ENCODE measurements at regions not wholly inside any gene's neighbourhood (a gene's known extent, or its start where the extent isn't known, plus 50 kb on each side); places are given as distances from the start of the nearest gene placed in this dataset.
A peak's percentile ranks its signal among the peaks of the same experiment; 100 is the strongest.

DNA sequence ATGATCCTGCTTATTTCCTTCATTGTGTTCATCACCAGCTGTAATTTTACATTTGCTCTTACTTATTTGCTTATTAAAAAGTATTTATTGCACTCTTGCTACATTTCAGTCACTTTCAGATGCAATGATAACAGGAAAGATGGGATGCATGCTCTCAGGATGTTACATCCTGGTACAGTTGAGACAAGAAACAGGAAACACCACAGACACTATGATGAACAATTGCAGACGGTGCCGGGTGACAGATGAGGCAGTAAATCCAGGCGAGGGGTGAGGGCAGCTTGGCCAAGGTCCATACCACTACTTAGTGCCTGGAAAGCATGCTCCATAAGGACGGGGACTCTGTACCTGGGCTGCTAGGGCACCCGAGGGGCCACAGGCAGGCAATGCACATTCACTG is 156.6 kb upstream of the RAB4A start:
- no peak for DNase-seq (ENCODE audit: low read depth)

DNA sequence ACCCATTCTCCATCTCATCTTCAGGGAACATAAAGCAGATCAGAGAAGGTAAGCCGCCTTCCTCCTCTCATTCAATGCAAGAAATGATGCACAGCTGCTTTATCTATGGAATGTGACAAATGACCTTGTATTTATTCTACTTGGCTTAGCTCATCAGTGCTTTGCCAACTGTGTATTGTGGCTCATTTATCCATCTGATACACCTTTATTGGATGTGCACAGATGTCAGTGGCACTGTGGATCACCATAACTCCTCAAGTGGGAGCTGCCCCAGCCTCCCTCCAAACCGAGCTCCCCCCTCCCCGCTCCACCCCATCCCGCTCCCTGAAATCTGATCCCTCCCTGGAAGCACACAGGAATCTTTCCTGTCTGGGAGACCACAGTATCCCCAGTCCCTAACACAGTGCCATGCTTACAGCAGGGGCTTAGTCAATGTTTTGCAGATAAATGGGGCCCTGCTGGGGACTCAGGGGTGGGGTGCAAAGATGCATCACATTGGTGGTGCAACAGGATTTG is 156.0 kb upstream of the RAB4A start:
- DNase-seq (ENCODE audit: low read depth): no peak

DNA sequence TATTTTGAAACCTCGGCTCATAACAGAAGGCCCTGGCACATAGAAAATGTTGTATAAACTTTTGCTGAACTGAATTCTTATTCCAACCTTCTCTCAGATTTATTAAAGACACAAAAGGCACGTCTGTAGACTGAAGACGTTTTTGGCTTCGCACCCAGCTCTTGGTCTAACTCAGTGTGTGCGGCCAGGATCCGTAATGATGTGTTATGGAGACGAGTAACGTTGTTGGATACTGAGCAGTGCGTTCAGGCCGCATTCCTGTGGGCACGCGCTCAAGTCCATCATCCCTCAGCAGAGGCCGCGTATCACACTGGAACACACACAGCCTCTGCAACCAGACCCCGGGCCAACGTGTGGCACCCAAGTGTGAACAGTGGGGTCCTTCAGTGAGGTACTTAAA is 154.8 kb upstream of the RAB4A start:
- DNase-seq (ENCODE audit: low read depth): no peak

DNA sequence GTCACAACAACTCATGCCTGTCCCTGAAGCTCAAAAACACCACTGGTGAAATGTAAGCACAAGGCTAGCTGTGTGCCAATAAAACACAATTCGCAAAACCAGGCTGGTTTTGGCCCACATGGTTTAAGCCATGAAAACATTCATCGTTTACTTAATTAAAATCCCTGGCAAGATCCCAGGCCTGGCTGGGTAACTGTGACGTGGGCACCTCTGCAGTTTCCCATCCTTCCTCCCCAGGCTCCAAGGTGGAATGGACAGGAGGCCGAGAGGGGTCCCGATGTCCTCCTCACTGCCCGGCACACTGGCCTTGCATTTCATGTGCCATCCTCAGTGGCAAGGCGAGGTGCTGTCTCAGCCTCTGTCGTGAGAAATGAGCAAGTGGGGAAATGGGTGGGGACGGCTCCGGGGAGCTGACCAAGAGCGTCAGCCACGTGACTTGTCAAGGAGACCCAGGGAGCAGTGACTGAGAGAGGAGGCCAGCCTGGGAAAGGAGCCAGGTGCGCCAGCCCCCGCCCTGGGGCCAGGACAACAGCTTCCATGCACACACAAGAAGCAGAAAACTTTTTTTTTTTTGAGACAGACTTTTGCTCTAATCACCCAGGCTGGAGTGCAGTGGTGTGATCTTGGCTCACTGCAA is 153.1 kb upstream of the RAB4A start:
- no peak for DNase-seq (ENCODE audit: low read depth)

DNA sequence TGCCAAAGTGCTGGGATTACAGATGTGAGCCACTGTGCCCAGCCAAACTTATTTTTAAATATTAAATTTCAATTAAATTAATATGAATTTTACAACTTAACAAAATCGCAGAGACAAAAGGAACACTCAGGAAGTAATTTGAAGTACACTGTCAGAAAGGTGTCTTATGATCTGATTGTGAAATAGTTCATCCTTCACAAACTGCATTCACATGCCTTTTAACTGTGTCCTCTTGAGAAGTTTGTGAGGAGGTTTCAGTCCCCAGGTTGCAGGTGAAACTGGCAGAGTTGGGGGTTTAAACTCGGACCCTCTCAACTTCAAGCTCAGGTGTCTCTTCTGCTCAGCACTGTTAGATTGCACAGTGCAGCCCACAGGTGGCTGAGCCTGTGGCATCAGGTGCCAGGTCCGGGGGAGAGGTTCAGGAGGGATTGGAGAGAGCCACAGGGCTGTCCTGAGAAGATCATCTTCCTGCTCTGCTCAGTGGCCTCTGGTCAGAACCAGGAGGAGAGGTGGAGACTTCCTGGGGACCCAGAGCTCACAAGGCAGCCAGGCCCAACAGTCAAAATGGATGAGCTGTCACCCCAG is 152.3 kb upstream of the RAB4A start:
- no peak for DNase-seq (ENCODE audit: low read depth)

DNA sequence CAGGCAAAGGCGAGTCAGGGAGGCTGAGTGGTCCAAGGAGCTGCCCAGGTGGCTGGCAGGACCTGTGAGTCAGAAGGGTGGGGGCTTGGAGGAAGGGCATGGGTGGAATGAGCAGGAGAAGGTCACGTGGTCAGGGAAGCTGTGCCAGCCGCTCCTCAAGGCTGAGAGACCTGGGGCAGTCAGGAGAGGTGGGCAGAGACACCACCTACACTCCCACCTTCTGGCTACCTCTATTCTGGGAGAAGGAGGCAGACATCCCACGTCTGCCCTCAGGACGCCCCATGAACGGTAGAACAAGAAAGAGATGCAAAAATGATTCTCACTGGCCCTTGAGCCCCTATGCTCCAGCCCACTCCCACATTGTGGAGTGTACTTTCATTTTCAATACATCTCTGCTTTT is 151.8 kb upstream of the RAB4A start:
- no peak for DNase-seq (ENCODE audit: low read depth)

DNA sequence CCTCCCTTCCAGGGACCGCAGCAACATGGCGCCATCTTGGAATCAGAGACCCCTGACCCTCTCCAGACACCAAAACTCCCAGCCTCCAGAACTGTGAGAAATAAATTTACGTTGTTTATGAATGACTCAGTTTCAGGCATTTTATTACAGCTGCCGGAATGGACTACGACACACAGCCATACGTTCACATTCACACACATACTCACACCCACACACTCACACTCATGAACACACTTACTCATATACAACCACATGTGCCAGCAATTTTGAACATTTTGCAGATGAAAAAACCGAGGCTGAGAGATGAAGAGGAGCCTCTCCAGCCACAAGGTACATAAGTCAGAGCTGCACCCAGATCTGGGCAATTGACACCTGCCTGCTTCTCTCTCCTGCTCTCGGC is 151.0 kb upstream of the RAB4A start:
- DNase-seq (ENCODE audit: low read depth): no peak

DNA sequence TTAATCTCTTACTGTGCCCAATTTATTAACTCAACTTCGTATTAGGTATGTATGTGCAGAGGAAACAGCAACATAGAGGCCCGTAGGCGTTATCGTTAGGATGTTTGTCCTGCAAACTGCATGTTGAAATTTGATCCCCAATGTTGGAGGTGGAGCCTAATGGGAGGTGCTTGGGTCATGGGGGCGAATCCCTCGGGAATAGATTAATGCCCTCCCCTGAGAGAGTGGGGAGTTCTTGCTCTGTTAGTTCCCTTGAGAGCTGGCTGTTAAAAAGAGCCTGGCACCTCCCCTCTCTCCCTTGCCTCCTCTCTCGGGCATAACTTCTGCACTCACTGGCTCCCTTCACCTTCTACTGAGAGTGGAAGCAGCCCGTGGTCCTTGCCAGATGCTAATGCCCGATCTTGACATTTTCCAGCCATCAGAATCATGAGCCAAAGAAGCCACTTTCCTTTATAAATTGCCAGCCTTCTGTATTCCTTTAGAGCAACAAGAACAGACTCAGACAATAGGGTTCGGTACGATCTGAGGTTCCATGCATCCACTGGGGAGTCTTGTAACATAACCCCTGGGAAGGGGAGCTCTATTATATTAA is 149.0 kb upstream of the RAB4A start:
- DNase-seq (ENCODE audit: low read depth): no peak

DNA sequence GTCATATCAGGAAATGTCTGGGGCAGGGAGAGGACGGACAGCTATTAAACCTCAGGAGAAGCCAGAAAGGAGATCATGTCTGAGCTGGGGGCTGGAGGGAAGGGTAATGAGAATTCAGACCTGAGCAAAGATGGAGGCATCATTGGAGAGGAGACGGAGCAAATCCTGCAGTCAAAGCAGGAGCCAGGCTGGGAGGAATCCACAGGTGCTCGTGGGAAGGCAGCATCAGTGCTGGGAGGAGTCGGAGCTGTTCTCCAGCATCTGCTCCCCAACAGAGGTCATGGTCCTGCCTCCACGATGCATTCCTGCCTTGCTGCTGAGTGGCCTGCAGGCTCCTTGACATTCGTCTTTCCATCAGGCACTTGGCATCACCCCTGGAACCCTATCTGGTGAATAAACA is 148.3 kb upstream of the RAB4A start:
- DNase-seq (ENCODE audit: low read depth): no peak

DNA sequence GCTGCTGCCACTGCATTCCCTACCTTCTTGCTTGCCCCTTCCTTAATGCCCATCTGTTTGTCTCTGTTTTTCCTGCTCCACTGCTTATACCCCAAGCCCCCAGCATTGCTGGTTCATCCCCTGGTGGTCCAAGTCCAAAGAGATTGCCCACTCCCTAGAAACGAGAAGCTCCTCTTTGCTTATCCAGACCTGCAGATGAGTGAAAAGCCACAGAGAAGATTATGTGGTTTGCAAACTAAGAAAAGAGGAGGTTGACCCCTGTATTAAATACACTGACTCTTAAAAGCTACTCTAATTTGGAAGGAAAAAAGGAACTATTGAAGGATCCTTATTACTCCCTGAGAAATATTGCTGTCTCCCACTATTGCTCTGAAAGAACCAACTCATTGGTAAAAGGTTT is 146.8 kb upstream of the RAB4A start:
- DNase-seq (ENCODE audit: low read depth): no peak

DNA sequence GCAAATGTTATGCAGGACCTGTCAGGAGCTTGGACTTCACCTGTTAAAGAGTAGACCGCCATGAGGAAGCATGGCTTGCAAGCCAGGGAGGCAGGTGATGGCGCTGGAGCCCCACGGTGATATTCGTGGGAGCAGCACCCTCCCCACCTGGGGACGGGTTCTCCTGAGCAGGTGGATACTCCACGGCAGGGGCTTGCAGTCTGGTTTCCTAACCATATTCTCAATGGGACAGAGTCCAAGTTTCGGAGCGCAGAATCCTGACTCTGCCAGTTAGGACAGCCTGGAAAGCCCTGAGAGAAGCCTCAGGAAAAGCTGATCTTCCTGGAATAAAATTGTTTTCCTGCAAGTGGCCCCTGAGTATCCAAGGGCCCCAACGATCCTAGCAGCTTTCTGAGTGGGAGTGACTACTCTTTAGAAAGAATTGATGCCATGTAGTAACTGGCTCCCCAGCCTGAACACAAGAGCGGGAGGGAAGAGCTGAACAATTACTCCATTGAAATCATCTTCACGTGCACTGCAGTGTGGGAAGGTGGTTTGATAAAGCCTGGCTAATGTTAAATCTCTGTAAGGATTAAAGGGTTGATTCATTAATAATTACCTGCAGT is 146.3 kb upstream of the RAB4A start:
- DNase-seq (ENCODE audit: low read depth): no peak

DNA sequence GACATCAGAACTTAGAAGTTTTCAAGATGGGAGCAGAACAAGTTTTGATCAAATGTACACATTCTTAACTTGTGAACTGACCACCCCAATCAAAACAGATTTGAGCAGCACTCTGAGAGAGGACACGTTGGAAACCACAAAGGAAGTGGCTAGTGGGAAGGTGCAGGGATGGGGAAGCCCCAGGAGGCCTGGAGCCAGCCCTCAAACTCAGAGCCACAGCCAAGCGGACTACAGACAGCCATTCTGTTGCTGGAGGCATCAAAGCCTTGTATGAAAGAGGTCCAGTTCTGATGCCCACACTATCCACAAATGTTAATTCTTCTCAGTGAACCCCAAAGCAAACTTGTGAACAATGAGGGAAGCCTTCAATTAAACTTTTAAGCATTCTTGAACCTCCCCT is 143.6 kb upstream of the RAB4A start:
- DNase-seq (ENCODE audit: low read depth): peak; percentile 24

DNA sequence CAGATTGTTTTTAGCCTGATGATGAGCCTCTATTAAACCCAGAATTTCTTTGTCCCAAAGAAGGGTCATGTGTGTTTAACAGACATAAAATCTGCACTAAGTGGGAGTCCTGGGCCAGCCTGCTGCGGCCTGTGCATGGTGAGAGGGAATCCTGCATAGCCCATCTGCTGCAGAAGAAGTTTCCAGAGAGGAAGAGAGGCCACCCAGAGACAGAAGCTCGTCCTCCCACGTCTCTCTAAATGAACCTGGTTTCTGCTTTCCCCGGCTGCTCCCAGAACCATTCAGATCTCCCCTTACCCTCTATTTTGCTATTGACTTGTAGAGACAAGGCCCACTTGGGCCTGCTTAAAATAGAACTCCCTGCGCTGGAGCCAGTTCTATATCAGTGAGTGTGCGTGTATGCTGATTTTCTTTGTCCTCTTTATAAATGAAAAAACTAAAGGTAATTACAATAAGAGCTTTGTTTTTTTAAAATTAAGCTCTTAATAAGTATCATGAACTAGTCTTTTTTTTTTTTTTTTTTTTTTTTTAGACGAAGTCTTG is 142.8 kb upstream of the RAB4A start:
- DNase-seq (ENCODE audit: low read depth): no peak

DNA sequence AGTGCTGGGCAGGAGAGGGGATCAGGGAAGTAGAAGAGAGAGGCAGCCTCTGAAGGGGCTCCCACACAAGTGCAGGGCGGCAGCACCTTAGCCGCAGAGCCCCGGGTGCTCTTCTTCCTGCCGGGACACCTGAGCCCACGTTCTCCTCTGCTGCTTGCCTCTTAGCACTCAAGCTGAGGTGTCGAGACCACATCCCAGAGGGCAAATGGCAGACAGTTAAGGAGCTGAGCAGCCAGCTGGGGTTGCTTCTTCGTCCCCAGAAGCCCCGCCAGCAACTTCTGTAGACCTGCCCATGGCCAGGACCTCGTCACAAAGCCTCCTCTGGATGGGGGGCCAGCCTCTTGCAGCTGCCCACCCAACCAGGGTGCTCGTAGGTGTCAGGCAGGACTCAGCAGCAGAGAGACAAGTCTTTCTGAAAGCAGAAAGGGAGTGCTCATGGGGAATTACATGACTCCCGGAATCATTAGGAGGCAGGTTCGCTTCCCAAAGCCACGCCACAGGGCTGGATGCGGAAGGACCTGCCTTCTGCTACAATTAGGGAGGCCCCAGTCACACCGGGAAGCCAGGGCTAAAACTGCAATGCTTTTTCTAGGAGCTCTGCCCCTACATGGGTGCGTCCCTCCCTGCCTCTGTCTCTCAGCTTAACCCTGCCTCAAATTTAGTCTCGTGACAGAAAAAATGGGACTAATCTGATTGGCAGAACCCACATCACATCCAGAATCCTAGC is 141.4 kb upstream of the RAB4A start:
- no peak for DNase-seq (ENCODE audit: low read depth)

DNA sequence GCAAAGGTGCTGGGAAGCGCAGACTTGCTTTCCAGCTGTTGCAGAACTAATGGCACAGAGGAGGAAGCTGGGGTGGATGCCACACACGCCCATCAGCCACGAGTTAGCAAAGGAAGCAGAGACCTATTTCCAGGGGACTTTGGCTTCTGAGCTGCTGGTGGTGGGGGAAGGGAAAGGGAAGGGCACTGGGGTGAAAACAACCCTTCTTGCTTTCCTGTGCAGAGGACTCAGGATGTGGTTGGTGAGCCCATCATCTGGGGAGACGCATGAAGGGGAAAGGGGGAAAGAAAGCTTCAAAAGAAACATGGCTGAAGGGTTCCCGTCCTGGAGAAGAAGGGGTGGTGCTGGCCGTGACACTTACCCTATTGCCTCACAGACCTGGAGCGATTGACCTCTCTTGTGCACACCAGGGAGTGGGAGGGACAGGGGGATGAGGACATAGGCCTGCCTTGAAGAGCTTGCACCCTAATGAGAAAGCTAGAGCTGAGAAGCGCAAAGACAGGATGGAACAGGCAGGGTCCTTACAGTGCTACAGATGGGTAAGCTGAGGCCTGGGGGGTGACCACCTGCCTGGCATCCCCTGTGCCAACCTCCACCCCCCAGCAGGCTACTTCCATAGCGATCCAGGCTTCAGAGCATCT is 140.8 kb upstream of the RAB4A start:
- no peak for DNase-seq (ENCODE audit: low read depth)

DNA sequence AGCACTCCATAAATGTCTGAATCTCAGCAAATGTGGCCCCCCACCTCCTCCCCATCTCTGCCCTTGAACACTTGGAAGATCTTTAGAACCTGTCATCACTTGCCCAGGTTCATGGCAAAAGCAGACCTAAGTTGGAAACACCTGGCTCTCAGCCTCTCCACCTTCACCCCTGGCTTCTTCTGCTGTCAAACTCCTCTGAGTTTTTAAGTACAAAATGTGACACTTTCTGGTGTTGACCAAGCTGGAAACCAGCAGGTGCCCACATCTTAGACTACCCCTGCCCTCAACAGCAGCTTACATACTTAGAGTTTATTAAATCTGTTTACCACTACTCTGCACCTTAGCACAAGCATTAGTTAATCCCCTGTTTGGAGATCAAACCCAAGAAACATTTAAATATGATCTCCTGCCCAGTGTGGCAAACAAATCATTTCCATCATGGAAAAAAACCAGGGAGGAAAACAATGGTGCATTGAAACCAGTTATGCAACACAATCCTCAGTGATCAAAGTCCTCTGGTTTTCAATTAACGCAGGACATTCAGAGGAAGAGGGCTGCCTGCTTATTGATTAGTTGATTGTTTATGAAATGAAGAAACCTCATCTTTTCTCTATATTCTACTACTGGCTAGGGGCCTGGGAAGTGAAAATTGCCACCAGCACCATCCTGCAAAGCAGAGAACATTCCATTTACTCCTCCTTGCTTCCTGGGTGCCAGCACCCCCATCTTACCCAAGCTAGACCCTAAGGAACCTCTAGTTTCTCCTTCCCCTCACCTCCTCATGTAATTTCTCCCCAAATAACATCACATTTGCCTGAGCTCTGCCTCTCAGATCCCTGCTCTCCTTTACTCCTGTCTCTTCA is 139.4 kb upstream of the RAB4A start:
- DNase-seq (ENCODE audit: low read depth): no peak

DNA sequence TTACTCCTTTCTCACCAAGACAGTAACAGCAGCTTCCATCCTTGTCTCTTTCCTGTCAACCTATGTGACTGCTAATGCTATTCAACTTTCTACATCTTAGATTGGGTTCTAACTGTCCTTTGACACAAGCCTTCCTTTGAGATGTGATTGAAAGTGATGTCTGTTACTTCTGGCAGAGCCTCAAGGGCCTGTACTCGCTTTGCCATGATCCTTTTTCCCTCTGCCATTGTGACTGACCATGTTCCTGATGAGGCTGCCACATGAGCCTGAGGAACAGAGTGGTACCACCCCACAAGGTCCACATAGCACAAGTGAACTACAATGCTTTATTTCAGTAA is 138.8 kb upstream of the RAB4A start:
- no peak for DNase-seq (ENCODE audit: low read depth)

DNA sequence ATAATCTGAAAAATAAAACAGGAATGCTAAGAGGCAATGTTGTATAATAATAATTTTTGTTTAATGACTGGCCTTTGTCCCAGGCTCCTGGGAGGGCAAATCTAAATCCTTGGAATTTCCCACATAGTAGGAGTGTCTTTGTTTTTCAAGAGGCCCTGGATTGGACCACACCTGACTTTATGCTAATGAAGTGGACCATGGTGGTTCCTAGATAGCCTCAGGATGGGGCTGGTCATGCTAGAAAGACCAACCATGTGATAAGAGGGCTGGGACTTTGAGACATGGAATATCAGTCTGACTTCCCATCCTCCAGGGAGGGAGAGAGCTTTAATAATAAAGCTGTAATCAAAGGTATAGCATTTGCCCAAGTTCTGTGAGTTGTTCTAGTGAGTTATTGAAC is 138.2 kb upstream of the RAB4A start:
- DNase-seq (ENCODE audit: low read depth): no peak

DNA sequence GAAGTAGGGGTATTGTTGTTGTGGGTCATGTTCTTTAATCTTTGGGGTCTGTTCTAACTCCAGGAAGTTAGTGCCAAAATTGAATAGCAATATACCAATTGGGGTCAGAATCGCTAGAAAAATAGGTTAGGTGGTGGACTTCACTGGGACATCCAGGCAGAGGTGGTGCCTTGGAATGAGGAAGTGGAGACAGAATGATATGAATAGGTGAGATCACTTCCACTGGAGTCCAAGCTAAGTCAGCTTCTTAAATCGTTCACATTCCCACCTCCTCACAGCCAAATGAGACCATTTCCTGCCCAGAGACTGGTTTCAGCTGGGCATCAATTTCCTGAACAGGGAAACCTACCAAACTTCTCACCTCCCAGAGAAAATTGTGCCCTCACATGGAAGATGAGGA is 137.8 kb upstream of the RAB4A start:
- no peak for DNase-seq (ENCODE audit: low read depth)

DNA sequence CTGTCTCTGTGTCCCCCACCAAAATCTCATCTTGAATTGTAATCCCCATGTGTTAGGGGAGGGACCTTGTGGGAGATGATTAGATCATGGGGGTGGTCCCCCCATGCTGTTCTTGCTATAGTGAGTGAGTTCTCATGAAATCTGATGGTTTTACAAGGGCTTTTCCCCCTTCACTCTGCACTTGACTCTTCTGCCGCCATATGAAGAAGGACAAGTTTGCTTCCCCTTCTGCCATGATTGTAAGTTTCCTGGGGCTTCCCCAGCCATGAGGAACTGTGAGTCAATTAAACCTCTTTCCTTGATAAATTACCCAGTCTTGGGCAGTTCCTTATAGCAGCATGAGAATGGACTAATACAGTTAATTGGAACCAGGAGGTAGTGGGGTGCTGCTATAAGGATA is 137.1 kb upstream of the RAB4A start:
- no peak for DNase-seq (ENCODE audit: low read depth)
